T-cell (primary cell): ENCODE measurements at regions not wholly inside any gene's neighbourhood (a gene's known extent, or its start where the extent isn't known, plus 50 kb on each side); places are given as distances from the start of the nearest gene placed in this dataset.

Experiments
- ATAC-seq, 4 experiments: fragments of 200-7000 bp in 3 of 4; fragments of 150-1000 bp in 1 of 4; cut with Tn5 transposase; replicated peaks in 1 of 4; 1 replicate in 3 of 4; 2 replicates in 1 of 4; pipeline ENCODE4 v1.10.0; 2021; ENCODE audit warnings: moderate library complexity in 3 of 4, mild to moderate bottlenecking in 2 of 4, moderate number of reproducible peaks in 1 of 4
- CTCF ChIA-PET, 2 donors: fragments of 300-600 bp; sonication (Branson Sonifier 250); formaldehyde crosslinking; loops; one replicate each; lab custom pipeline; 2022; ENCODE audit warnings: antibody characterized with exemption in 2 of 2; lab: Charles Lee
- POLR2A ChIA-PET, 2 donors: fragments of 300-600 bp; sonication (Branson Sonifier 250); formaldehyde crosslinking; loops; one replicate each; lab custom pipeline; 2022; ENCODE audit warnings: antibody characterized with exemption in 2 of 2; lab: Charles Lee
- DNase-seq, 35 experiments: peaks; one replicate each; pipeline versions ENCODE4 v3.0.0 to v3.0.0-alpha.2; 2013 to 2023
- H3K27ac ChIP-seq: one replicate; pipeline ENCODE4 v1.5.1; 2013; ENCODE audit warnings: low read length
- H3K27me3 ChIP-seq, 2 experiments: replicated peaks in 1 of 2; 1 replicate in 1 of 2; 2 replicates in 1 of 2; pipeline versions ENCODE4 v1.6.1 to v1.7.0; 2013; ENCODE audit warnings: low read length in 1 of 2, mixed read lengths in 1 of 2; ENCODE audit not compliant: control insufficient read depth in 2 of 2, insufficient read depth in 2 of 2; ENCODE audit errors: extremely low read depth in 1 of 2
- H3K36me3 ChIP-seq, 2 donors: 1 replicate in 1 of 2; 2 replicates in 1 of 2; pipeline versions ENCODE4 v1.6.1 to v1.7.0; 2013; ENCODE audit warnings: low read length in 1 of 2; ENCODE audit not compliant: control insufficient read depth in 2 of 2, insufficient read depth in 1 of 2; ENCODE audit errors: extremely low read depth in 1 of 2
- H3K4me1 ChIP-seq, 2 experiments: 1 replicate in 1 of 2; 2 replicates in 1 of 2; pipeline versions ENCODE4 v1.6.1 to v1.7.0; 2013; ENCODE audit warnings: low read length in 2 of 2, mixed read lengths in 1 of 2; ENCODE audit not compliant: insufficient read depth in 2 of 2, control insufficient read depth in 1 of 2; ENCODE audit errors: extremely low read depth in 1 of 2
- H3K4me3 ChIP-seq, 2 donors: 1 replicate in 1 of 2; 2 replicates in 1 of 2; pipeline versions ENCODE4 v1.5.1 to v1.7.0; 2013; ENCODE audit warnings: mild to moderate bottlenecking in 2 of 2, low read length in 1 of 2, moderate library complexity in 1 of 2; ENCODE audit not compliant: control insufficient read depth in 1 of 2; ENCODE audit errors: extremely low read depth in 1 of 2
- H3K9me3 ChIP-seq: 2 replicates; pipeline ENCODE4 v1.7.0; 2013
- H3K27ac Mint-ChIP-seq, 2 donors: one replicate each; pipeline ENCODE4 v1.8.0; 2020 to 2021; ENCODE audit warnings: mild to moderate bottlenecking in 2 of 2, mixed read lengths in 2 of 2
- H3K27me3 Mint-ChIP-seq, 2 donors: one replicate each; pipeline ENCODE4 v1.8.0; 2021 to 2022; ENCODE audit warnings: mixed read lengths in 2 of 2
- H3K36me3 Mint-ChIP-seq: one replicate; pipeline ENCODE4 v1.8.0; 2021; ENCODE audit warnings: mixed read lengths
- H3K4me1 Mint-ChIP-seq, 3 donors: one replicate each; pipeline ENCODE4 v1.8.0; 2020 to 2022; ENCODE audit warnings: mixed read lengths in 3 of 3, mild to moderate bottlenecking in 1 of 3
- H3K4me3 Mint-ChIP-seq, 3 donors: one replicate each; pipeline ENCODE4 v1.8.0; 2020 to 2022; ENCODE audit warnings: mild to moderate bottlenecking in 3 of 3, mixed read lengths in 3 of 3, moderate library complexity in 3 of 3
- H3K9me3 Mint-ChIP-seq, 3 donors: one replicate each; pipeline ENCODE4 v1.8.0; 2020 to 2022; ENCODE audit warnings: mixed read lengths in 3 of 3
- WGBS: methylation state at CpG from one replicate; pipeline ENCODE4 v1.1.5; 2013; ENCODE audit warnings: missing lambda C conversion rate; ENCODE audit not compliant: insufficient coverage; 5-methylcytosine and 5-hydroxymethylcytosine counted together

DNA sequence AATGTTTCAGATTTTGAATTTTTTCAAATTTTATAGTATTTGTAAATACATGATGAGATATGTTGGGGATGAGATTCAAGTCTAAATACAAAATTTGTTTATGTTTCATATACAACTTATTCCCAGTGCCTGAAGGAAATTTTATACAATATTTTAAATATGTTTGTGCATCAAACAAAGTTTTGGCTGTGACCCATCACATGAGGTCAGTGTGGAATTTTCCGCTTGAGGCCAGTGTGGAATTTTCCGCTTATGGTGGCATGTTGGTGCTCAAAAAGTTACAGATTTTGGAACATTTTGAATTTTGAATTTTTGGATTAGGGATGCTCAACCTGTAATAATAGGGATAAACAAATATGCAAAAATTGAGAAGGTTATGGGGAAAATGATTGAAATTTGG lies 356.6 kb upstream of the JAG1 start:
- DNase-seq: no peak
- Mint-ChIP-seq H3K9me3 (peaks cover 0 to 23% (median 5%) of the 10 kb centered on the region in 3 donors), H3K27me3 (no peaks in the 10 kb centered on the region), H3K36me3 (no peaks in the 10 kb centered on the region), H3K27ac (no peak overlapping the region), H3K4me1 (no peaks in the 10 kb centered on the region), H3K4me3 (no peak overlapping the region)
- Histone ChIP-seq H3K9me3 (no peaks in the 10 kb centered on the region), H3K27ac (no peak overlapping the region), H3K27me3 (no peaks in the 10 kb centered on the region), H3K36me3 (no peaks in the 10 kb centered on the region), H3K4me3 (no peak overlapping the region), H3K4me1 (no peaks in the 10 kb centered on the region)
- CTCF ChIA-PET: no interaction called here
- no peak for ATAC-seq
- POLR2A ChIA-PET: no interaction called here
- 100% methylated on average over 2 of the region's 2 CpGs for WGBS

DNA sequence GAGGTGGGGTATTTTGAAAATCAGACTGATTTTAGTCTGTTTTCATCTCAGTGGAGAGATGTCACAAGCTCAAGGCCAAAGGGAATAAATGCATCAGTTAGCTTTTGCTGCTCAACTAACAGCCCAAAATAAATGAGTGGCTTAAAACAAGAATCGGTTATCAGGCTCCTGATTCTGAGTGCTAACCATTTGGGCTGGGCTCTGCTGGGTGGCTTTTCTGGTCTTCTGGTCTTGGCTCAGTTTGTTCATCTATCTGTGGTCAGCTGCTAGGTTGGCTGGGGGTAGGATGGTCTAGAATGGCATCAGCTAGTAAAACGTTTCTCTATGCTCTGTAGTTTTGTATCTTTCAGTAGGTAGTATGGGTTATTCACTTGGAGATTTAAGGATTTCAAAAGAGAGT lies 357.5 kb upstream of the JAG1 start:
- no peaks in the 10 kb centered on the region for H3K4me1 Mint-ChIP-seq
- H3K27me3 Mint-ChIP-seq: no peaks in the 10 kb centered on the region
- H3K9me3 ChIP-seq: no peaks in the 10 kb centered on the region
- no peak overlapping the region for H3K27ac Mint-ChIP-seq
- ATAC-seq (no peak), DNase-seq (no peak)
- POLR2A ChIA-PET: no interaction called here
- CTCF ChIA-PET: no interaction called here
- no peak overlapping the region for H3K4me3 Mint-ChIP-seq
- H3K27ac ChIP-seq: no peak overlapping the region
- no peaks in the 10 kb centered on the region for H3K27me3 ChIP-seq
- no peaks in the 10 kb centered on the region for H3K4me1 ChIP-seq
- H3K36me3 Mint-ChIP-seq: no peaks in the 10 kb centered on the region
- no peak overlapping the region for H3K4me3 ChIP-seq
- 60% methylated on average over 2 of the region's 2 CpGs for WGBS
- H3K9me3 Mint-ChIP-seq: peaks cover 0 to 23% (median 5%) of the 10 kb centered on the region in 3 donors
- H3K36me3 ChIP-seq: no peaks in the 10 kb centered on the region

DNA sequence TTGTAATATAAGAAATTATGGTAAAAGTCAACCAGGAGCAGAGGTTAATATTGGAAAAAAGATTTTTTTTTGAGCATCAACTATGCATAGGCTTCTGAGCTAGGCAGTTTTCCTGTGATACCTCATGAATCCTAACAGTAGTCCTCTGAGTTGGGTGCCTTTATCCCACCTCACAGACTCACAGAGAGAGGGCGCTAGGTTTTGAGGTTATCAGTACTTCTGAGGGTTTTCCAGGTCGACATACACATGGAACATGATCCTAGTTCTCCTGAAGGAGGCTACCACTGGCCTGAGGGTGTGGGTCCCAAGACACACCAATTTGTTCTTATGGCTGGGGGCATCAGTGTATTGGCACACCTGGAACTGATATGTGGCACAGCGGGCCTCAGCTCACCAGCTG lies 358.8 kb upstream of the JAG1 start:
- Mint-ChIP-seq H3K27ac (no peak overlapping the region), H3K4me3 (no peak overlapping the region), H3K27me3 (no peaks in the 10 kb centered on the region), H3K4me1 (no peaks in the 10 kb centered on the region), H3K9me3 (peaks cover 0 to 29% (median 5%) of the 10 kb centered on the region in 3 donors), H3K36me3 (no peaks in the 10 kb centered on the region)
- no peak for ATAC-seq
- Histone ChIP-seq H3K9me3 (no peaks in the 10 kb centered on the region), H3K27ac (no peak overlapping the region), H3K27me3 (no peaks in the 10 kb centered on the region), H3K4me1 (no peaks in the 10 kb centered on the region), H3K36me3 (no peaks in the 10 kb centered on the region), H3K4me3 (no peak overlapping the region)
- DNase-seq: no peak
- ChIA-PET CTCF (no interaction called here), POLR2A (no interaction called here)
- WGBS: 20% methylated on average over 1 of the region's 3 CpGs

DNA sequence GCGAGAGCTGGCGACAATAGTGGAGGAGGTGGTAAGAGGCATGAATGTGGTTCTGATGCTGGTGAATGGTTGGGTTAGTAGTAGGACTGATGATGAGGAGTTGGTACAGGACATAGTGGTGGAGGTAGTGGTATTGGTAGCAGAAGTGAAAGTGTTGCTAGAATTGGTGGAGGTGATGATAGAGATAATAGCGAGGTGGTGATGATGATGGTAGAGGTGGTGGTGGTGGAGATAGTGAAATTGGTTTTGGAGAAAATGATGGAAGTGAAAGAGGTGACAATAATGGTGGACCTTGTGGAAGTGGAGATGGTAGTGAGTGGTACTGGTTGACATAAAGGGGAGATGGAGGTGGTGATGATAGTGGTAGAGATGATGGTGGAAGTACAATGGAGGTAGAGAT lies 360.2 kb upstream of the JAG1 start:
- H3K9me3 Mint-ChIP-seq: peaks cover 0 to 29% (median 5%) of the 10 kb centered on the region in 3 donors
- no peaks in the 10 kb centered on the region for H3K27me3 Mint-ChIP-seq
- H3K27me3 ChIP-seq: no peaks in the 10 kb centered on the region
- no peaks in the 10 kb centered on the region for H3K4me1 Mint-ChIP-seq
- H3K27ac ChIP-seq: no peak overlapping the region
- ATAC-seq: no peak
- 69% methylated on average over 3 of the region's 3 CpGs for WGBS
- POLR2A ChIA-PET: no interaction called here
- no peak for DNase-seq
- H3K9me3 ChIP-seq: no peaks in the 10 kb centered on the region
- H3K4me1 ChIP-seq: no peaks in the 10 kb centered on the region
- no peak overlapping the region for H3K4me3 Mint-ChIP-seq
- H3K4me3 ChIP-seq: no peak overlapping the region
- H3K27ac Mint-ChIP-seq: peak overlapping the region in 1 of 2 donors; percentile 11
- H3K36me3 Mint-ChIP-seq: no peaks in the 10 kb centered on the region
- no peaks in the 10 kb centered on the region for H3K36me3 ChIP-seq
- CTCF ChIA-PET: no interaction called here

DNA sequence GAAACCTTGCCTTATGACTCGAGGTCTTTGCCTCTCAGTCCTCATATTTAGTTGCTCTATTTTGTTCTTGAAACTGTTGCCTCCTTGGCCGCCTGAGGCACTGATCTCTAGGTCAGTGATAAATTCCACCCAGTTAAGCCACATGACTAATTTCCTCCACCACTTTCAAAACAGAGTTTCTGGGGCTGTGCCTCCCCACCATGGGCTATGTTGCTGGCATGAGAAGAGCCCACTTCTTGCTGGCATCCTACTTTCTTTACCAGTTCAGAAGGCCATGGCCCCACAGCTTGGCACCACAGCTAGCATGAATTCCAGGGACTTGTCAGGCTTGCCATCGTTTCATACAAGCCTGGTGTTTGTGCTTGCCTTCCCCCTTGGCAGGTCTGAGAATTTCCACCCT lies 361.4 kb upstream of the JAG1 start:
- 66% methylated on average over 2 of the region's 3 CpGs for WGBS
- no peaks in the 10 kb centered on the region for H3K36me3 Mint-ChIP-seq
- CTCF ChIA-PET: no interaction called here
- H3K27ac Mint-ChIP-seq: no peak overlapping the region
- Histone ChIP-seq H3K36me3 (no peaks in the 10 kb centered on the region), H3K4me1 (no peaks in the 10 kb centered on the region), H3K27ac (no peak overlapping the region), H3K27me3 (no peaks in the 10 kb centered on the region), H3K9me3 (no peaks in the 10 kb centered on the region), H3K4me3 (no peak overlapping the region)
- no peaks in the 10 kb centered on the region for H3K27me3 Mint-ChIP-seq
- no peak for DNase-seq
- no peak for ATAC-seq
- H3K4me1 Mint-ChIP-seq: no peaks in the 10 kb centered on the region
- peaks cover 3 to 24% (median 5%) of the 10 kb centered on the region in 3 donors for H3K9me3 Mint-ChIP-seq
- POLR2A ChIA-PET: no interaction called here
- H3K4me3 Mint-ChIP-seq: no peak overlapping the region

DNA sequence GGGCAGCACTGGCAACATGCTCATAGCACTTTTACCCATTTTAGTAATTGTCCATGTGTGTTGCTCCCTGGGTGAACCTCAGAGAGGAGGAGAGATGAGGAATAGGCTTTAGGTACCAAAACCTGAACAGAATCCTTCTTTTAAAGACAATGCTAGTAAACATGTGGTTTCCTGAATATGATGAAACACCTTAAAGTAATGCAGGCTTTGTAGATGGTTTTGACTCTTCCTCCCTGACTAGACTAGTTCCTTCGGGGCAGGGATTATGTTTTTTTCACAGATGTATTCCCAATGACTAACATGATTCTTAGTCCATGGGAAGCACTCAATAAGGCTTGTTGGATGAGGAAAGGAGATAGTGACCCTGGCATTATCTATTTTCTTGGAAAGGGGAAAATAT lies 367.6 kb upstream of the JAG1 start:
- Mint-ChIP-seq H3K27ac (no peak overlapping the region), H3K4me3 (no peak overlapping the region), H3K27me3 (no peaks in the 10 kb centered on the region), H3K36me3 (no peaks in the 10 kb centered on the region), H3K9me3 (peaks cover 6 to 15% (median 15%) of the 10 kb centered on the region in 3 donors), H3K4me1 (no peaks in the 10 kb centered on the region)
- no peaks in the 10 kb centered on the region for H3K9me3 ChIP-seq
- no peak overlapping the region for H3K4me3 ChIP-seq
- DNase-seq: no peak
- POLR2A ChIA-PET: interaction anchor here in 1 of 2 donors (0.8 kb wide), 1 partner anchor 413 kb away, joined by 3 read pairs; no protein-coding TSS in a partner anchor
- H3K27ac ChIP-seq: no peak overlapping the region
- WGBS: no CpG with 5 or more reads among the region's 1 CpG
- H3K4me1 ChIP-seq: no peaks in the 10 kb centered on the region
- CTCF ChIA-PET: no interaction called here
- H3K27me3 ChIP-seq: no peaks in the 10 kb centered on the region
- no peaks in the 10 kb centered on the region for H3K36me3 ChIP-seq
- ATAC-seq: no peak

DNA sequence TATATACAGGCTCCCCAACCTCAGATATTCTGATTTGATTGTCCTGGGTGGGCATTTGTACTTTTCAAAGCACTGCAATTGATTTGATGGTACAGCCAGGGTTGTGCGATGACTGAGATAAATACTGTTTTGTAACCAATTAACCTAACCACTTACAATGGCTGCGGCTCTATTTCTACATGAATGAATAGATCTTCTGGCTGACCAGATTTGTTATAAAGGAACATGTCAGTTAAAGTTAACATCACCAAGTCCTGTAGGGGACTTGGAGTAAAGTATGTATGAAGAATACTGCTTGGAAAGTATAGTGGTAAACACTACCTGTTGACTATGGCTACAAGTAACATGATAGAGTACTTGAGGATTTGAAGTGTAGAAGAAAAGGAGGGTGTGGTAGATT lies 369.2 kb upstream of the JAG1 start:
- no peaks in the 10 kb centered on the region for H3K4me1 Mint-ChIP-seq
- Histone ChIP-seq H3K27me3 (no peaks in the 10 kb centered on the region), H3K9me3 (no peaks in the 10 kb centered on the region), H3K36me3 (no peaks in the 10 kb centered on the region), H3K4me1 (no peaks in the 10 kb centered on the region), H3K27ac (no peak overlapping the region), H3K4me3 (no peak overlapping the region)
- no peak overlapping the region for H3K4me3 Mint-ChIP-seq
- ChIA-PET CTCF (no interaction called here), POLR2A (no interaction called here)
- ATAC-seq (no peak), DNase-seq (no peak)
- no peaks in the 10 kb centered on the region for H3K27me3 Mint-ChIP-seq
- WGBS: no CpG with 5 or more reads among the region's 2 CpGs
- H3K9me3 Mint-ChIP-seq: peaks cover 7 to 15% (median 9%) of the 10 kb centered on the region in 3 donors
- H3K36me3 Mint-ChIP-seq: no peaks in the 10 kb centered on the region
- H3K27ac Mint-ChIP-seq: no peak overlapping the region
